A172 (cell line): ENCODE measurements at regions not wholly inside any gene's neighbourhood (a gene's known extent, or its start where the extent isn't known, plus 50 kb on each side); places are given as distances from the start of the nearest gene placed in this dataset.

Experiments
- DNase-seq: peaks from one replicate; pipeline ENCODE4 v3.0.0-alpha.2; 2015; ENCODE audit warnings: low spot score

DNA sequence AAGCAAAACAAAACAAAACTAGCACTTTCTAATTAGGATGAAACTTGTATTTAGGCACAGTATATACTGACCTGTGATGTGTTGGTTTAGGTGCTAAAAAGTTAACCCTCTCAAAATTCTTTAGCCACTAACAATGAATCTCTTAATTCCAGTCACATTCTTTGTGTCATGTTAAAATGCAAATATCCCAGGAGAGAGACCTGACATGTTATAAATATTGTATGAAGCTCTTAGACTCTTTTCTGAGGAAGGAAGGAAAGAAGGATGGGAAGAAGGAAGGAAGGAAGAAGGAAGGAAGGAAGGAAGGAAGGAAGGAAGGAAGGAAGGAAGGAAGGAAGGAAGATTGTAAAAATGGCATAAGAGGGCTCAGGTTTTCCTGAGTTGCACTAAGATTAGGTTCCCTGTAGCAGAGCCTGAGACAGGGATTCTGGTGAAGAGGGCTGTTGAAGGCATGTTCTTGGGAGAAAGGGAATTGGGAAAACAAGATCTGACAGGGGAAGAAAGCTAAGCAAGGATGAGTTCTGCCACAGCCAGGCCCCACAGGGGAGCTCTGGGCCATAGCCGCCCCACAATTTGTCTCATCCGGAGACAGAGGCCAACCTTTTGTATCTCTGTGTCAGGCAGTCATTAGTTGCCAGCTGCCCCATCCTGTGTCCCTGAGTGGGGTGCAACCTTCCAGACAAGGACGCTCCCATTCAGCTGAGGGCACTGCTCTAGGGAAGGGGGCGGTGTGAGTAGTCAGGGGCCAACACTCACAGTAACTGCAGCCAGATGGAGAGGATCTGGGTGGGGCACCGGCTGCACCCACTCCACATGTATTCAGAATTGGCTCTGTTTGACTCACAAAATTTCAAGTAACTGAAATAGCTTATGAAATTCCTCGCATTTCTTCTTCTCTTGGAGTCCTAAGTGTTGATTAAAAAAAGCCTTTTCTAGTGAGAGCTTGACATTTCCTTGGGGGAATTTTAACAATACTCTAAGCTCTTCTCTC is 189.3 kb upstream of the ARG1 start:
- peak; percentile 23 for DNase-seq

DNA sequence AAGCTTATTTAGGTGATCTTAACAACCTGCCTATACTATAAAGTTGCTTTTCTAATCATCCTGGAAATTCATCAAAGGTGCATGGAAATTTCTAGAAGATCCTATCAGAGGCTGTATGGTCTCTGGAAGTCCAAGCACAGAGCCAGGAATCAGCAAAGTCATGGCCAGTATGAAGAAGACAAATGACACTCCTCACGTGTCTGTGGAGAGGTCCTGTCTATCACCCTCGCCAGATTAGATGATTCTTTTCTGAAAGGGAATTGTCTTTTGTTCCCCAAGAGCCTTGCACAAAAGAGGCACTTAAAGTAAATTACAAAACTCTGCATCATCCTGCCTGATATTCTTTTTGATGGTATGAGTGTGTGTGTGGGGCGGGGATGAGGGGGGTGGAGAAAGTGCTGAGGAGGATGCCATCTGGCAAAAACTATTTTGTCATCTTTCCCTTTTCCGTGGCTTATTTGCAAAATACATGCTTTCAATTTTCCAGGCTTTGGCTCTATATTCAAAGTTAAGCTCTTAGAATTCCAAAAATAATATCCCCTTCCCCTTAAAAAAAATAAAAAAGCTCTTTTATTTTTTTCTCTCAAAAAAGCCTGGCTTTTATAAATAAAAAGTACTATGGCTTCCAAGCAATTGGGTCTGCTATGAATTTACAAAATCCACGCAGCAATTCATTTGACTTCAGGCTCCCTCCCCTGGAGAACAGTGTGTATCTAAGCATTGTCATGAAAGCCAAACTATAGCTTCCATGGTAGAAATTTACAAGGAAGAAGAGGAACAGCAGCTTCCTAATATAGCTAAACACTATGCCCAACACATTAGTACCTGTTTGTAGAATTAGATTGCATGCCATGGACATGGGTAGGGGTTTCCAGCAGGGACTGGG is 185.2 kb upstream of the ARG1 start:
- DNase-seq, result no peak

GRCh38 chr6:131390322-131390721 is 182.7 kb upstream of the ARG1 start:
- DNase-seq, result no peak

GRCh38 chr6:131391116-131391515 is 181.9 kb upstream of the ARG1 start:
- DNase-seq, result no peak

GRCh38 chr6:131393433-131393832 is 179.6 kb upstream of the ARG1 start:
- DNase-seq, result no peak

- DNase-seq, result no peak
These were observed 178.1 kb upstream of the ARG1 start for GRCh38 chr6:131394768-131395432.

- DNase-seq, result no peak
These were observed 174.8 kb upstream of the ARG1 start for GRCh38 chr6:131398176-131398575.

DNA sequence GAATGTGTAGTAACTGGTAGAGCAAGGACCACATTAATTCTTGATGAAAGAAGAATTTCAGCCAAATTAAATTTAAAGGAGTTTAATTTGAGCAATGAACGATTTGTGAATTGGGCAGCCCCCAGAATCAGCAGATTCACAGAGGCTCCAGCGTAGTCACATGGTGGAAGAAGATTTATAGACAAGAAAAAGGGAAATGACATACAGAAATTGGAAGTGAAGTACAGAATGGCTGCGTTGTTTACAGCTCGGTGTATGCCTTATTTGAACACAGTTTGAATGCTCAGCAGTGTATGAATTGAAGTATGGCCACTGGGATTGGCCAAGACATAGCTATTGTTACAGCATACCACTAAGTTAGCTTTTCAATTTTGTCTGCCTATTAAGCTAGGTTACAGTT is 173.6 kb upstream of the ARG1 start:
- no peak for DNase-seq

DNA sequence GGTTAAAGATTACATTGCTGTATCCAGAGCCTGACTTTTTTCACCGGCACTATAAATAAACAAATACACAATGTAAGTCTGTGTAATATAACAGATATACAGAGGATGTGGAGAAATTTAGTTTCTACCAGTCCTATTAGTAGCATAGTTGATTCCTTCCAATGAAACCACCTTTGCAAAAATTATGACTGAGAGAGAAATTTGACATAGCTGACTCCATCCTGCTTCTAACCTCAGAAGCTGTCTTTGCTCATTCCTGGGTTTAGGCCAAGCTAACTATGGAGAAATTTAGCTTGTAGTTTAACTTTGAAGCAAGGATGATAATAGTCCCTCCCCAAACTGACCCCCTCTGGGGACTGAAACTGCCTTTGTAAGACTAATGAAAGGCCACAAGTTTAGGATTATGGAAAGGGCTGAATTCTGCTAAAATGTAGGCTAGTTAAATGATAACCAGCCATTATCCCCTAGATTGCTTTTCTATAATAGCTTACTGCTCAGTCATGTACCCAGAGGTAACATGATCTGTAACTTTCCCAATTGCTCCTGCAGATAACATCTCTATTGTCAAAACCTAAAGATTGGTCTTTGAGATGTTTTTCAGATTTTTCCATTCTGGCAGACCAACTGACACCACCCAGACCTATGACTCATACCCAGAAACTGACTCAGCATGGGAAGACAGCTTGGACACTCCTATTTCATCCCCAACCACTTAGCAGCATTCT is 172.8 kb upstream of the ARG1 start:
- peak; percentile 78 for DNase-seq

DNA sequence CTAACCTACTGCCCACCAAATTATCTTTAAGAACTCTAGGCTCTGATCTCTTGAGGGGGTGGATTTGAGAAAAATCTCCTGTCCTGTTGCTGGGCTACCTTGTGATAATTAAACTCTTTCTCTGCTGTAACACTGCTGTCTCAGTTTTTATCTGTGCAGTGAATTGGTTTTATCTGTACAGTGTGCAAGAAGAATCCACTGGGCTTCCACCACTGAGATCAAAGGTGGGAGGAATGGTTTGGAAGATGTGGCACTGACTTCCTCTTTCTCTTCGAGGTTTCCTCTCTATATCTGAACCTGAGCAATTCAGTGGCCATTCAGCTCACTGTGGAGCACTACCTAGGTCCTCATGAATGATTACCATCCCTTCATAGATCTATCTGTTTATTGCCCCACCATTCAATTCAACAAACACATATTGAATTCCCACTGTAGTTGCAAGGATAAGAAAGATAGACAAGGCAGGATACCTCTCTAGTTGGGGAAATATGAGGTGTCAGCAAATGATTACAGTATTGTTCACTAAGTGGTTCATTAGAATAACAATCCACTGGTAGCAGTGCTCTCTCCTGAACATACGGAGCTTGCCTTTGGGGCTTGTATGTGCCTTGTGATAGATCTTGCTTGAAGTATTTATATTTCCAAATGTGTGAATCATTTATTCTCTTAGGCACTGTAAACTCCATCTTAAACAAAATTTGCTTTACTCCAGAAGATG is 172.1 kb upstream of the ARG1 start:
- DNase-seq, result no peak

GRCh38 chr6:131408811-131409210 is 164.2 kb upstream of the ARG1 start:
- no peak for DNase-seq

DNA sequence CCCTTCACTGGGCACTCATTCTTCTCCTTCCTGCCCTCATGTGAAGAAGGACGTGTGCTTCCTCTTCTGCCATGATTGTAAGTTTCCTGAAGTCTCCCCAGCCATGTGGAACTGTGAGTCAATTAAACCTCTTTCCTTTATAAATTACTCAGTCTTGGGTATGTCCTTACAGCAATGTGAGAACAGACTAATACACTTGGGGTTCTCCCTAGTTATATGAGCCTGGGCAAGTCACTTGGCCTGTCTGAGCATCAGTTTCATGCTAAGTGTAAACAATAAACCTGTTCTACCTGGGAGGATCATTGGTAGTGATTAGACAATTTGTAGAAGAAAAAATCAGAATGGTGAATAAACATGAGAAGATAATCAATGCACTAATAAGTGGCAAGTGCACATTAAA is 162.2 kb upstream of the ARG1 start:
- no peak for DNase-seq

- DNase-seq, result no peak
These were observed 159.8 kb upstream of the ARG1 start for GRCh38 chr6:131412960-131413830.

- no peak for DNase-seq
These were observed 159.2 kb upstream of the ARG1 start for GRCh38 chr6:131413831-131414191.

DNA sequence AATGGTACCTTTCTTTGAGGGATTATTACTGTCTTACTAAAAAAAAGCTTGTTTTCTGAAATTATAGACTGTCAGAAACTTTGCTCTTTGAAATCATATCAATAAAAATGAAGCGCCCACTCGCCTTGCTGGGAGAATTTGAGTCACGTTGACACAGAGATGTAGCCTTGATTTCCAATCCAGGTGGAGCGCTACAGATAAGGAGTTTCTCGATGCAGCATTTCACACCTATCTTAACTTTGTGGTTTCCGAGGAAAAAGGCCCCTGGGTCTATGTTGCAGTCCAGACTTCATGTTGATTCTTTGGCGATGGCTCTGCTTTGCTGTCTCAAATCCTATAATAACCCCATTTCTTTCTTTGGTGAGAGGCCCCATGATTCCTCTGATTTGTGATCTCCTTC is 158.1 kb upstream of the ARG1 start:
- no peak for DNase-seq

- no peak for DNase-seq
These were observed 154.6 kb upstream of the ARG1 start for GRCh38 chr6:131418441-131418840.

DNA sequence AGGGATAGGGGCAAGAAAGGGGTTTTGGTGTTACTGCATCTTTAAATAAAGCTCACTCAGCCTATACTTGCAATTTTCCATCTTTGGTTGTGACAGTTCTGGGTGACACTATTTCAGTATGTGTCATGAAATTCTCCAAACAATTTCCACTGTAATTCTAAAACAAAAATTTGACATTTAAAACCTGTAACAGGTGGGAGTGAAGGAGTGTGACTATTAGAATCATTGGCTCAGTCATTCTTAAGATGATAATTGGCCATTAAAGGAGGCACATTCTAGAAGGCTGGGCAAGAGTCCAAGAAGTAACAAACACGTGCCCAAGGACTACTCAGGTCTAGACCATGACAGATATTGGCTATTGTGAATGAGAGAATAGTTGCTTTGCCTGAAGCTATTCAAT is 153.3 kb upstream of the ARG1 start:
- DNase-seq, result no peak

- DNase-seq, result no peak
These were observed 149.0 kb upstream of the ARG1 start for GRCh38 chr6:131424016-131424415.

DNA sequence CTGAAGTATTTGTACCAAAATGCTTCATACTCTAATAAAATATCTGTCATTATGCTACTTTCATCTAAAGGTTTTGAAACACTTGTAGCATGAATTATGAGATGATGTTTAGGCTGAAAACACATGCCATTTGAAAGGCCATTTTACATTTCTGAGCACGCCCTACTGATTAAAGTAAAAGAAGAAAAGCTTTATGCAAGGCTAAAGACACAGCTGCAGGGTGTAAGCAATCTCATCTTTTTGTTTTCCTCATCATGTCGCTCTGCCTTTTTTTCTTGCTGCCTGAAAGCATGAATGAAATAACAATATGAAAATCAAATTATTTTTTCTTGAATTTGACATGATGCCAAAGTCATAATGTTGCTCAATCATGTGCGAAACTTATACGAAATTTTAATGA is 148.6 kb upstream of the ARG1 start:
- DNase-seq, result no peak
